GM21786 (cell line): ENCODE measurements at regions not wholly inside any gene's neighbourhood (a gene's known extent, or its start where the extent isn't known, plus 50 kb on each side); places are given as distances from the start of the nearest gene placed in this dataset.
"Not testable (repeated sequence)": the region's sequence is repeated elsewhere in the genome, so short reads cannot be mapped to it uniquely, and the experiment has no call there.

ENCODE experiments used
- ATAC-seq: cut with Tn5 transposase; IDR thresholded peaks from one replicate; pipeline ENCODE4 v1.9.1; 2021; ENCODE audit not compliant: unreplicated experiment

- ATAC-seq: not testable (repeated sequence)
These were observed 114.9 kb upstream of the PTPN20 start for GRCh38 chr10:46796351-46796750.

GRCh38 chr10:46802010-46802409 is 109.2 kb upstream of the PTPN20 start:
- not testable (repeated sequence) for ATAC-seq

GRCh38 chr10:46803082-46803481 is 108.1 kb upstream of the PTPN20 start:
- ATAC-seq: not testable (repeated sequence)

- ATAC-seq: not testable (repeated sequence)
These were observed 101.0 kb upstream of the PTPN20 start for GRCh38 chr10:46810222-46810621.

GRCh38 chr10:46816126-46816525 is 95.1 kb upstream of the PTPN20 start:
- ATAC-seq: not testable (repeated sequence)

- not testable (repeated sequence) for ATAC-seq
These were observed 70.7 kb upstream of the PTPN20 start for GRCh38 chr10:46840393-46841050.

GRCh38 chr10:46841051-46841593 is 70.1 kb upstream of the PTPN20 start:
- ATAC-seq: not testable (repeated sequence)

- not testable (repeated sequence) for ATAC-seq
These were observed 66.0 kb upstream of the PTPN20 start for GRCh38 chr10:46845194-46845593.

- not testable (repeated sequence) for ATAC-seq
These were observed 65.6 kb upstream of the PTPN20 start for GRCh38 chr10:46845640-46846039.

- ATAC-seq: not testable (repeated sequence)
These were observed 50.5 kb upstream of the PTPN20 start for GRCh38 chr10:46860753-46861152.
